IPS-18c (cell line): ENCODE measurements at regions not wholly inside any gene's neighbourhood (a gene's known extent, or its start where the extent isn't known, plus 50 kb on each side); places are given as distances from the start of the nearest gene placed in this dataset.

Experiments
- H3K4me3 ChIP-seq: 2 replicates; pipeline ENCODE4 v1.7.0; 2013; ENCODE audit warnings: low read depth, mild to moderate bottlenecking, low read length, moderate library complexity; ENCODE audit not compliant: insufficient read depth
- H3K9me3 ChIP-seq: one replicate; pipeline ENCODE4 v1.6.1; 2013; ENCODE audit warnings: mild to moderate bottlenecking, low read length, moderate library complexity; ENCODE audit not compliant: control insufficient read depth, insufficient read depth

- H3K4me3 ChIP-seq = no peak overlapping the region
- H3K9me3 ChIP-seq = peaks cover 7% of the 10 kb centered on the region
Measured at GRCh38 chr2:145957929-145958328, 1438.0 kb upstream of the ZEB2 start.

GRCh38 chr2:145939949-145940348 lies 1420.0 kb upstream of the ZEB2 start:
- Histone ChIP-seq H3K9me3 (no peaks in the 10 kb centered on the region), H3K4me3 (no peak overlapping the region)

GRCh38 chr2:145935016-145935415 lies 1415.1 kb upstream of the ZEB2 start:
- H3K4me3 ChIP-seq = no peak overlapping the region
- no peaks in the 10 kb centered on the region for H3K9me3 ChIP-seq

- Histone ChIP-seq H3K9me3 (no peaks in the 10 kb centered on the region), H3K4me3 (no peak overlapping the region)
Measured at GRCh38 chr2:145931781-145932395, 1412.0 kb upstream of the ZEB2 start.

DNA sequence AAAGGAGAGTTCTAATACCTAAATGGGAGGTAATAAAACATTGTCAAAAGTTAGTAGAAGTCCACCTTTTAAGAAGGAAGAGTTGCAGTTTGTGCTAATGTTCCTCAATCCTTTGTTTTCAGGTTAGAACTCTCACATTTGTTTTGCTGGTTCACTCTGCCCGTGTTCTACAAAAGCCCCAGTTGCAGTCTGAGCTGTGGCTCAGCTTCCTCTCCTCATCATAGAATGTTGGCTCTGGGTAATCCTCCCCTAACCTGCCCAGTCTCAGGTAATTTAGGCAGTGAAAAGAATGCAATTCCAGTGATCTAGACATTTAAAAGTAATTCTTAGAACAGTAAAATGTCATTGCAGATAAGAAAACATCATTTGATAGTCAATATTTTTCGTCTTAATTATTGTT lies 1410.4 kb upstream of the ZEB2 start:
- Histone ChIP-seq H3K4me3 (no peak overlapping the region), H3K9me3 (no peaks in the 10 kb centered on the region)

- no peak overlapping the region for H3K4me3 ChIP-seq
- no peaks in the 10 kb centered on the region for H3K9me3 ChIP-seq
Measured at GRCh38 chr2:145927131-145927950, 1407.4 kb upstream of the ZEB2 start.

DNA sequence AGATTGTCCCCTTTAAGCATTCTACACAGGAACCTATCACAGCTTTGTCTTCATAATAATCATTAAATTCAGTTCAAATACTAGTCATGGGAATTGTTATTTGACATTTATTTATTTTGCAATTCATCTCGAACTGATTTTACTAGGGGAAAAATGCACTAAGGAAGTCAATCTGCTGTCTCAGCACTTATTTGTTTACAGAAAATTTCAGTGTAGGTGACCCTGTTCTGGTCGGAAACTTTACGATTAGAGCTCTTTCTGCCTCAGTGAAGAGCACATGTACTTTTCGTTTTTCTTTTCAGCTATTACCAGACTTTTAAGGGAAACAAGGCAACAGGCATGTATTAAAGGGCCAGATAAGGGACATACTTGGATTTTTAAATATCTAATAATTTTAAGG lies 1405.7 kb upstream of the ZEB2 start:
- H3K9me3 ChIP-seq = no peaks in the 10 kb centered on the region
- H3K4me3 ChIP-seq = no peak overlapping the region

- no peak overlapping the region for H3K4me3 ChIP-seq
- H3K9me3 ChIP-seq = no peaks in the 10 kb centered on the region
Measured at GRCh38 chr2:145919477-145919876, 1399.6 kb upstream of the ZEB2 start.

DNA sequence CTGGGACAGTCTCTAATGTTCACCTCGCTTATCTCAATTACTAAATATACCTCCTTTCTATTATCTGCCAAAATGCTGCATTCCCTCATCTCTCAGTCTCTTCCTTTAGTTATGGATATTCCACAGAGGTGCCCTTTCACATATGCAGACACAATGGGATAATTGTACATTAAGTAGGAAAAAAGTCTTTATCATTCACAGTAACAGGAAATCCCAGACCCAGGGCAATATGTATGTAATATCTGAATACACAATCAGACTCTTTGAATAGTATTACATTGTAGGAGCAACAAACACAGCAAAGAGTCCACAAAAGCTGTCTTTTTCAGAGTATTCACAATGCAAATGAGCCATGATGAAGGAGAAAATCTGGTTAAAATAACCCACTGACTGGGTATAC lies 1399.0 kb upstream of the ZEB2 start:
- no peak overlapping the region for H3K4me3 ChIP-seq

GRCh38 chr2:145916799-145917198 lies 1396.9 kb upstream of the ZEB2 start:
- H3K4me3 ChIP-seq = no peak overlapping the region
- H3K9me3 ChIP-seq = no peaks in the 10 kb centered on the region

More for the DNA sequence above, 1399.0 kb upstream of the ZEB2 start:
- no peaks in the 10 kb centered on the region for H3K9me3 ChIP-seq

- Histone ChIP-seq H3K9me3 (no peaks in the 10 kb centered on the region), H3K4me3 (no peak overlapping the region)
Measured at GRCh38 chr2:145914716-145915115, 1394.8 kb upstream of the ZEB2 start.

DNA sequence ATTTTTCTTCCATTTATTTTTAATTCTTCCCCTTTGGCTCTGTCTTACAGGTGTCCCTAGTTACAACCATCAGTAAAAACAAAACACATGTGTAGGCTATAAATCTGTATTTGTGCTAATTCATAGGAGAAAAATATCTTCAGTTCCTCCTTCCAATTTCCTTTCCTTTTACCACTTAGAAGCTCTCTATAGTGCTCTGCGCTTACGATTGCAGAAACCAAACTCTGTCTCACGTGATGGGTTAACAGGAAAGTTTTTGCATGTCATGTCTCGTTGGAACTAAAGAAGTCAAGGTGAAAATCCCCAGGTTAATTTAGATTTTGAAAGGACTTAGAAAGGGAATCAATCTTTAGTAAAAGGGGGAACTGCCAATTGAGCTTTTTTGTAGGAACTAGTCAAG lies 1390.5 kb upstream of the ZEB2 start:
- Histone ChIP-seq H3K4me3 (no peak overlapping the region), H3K9me3 (no peaks in the 10 kb centered on the region)

DNA sequence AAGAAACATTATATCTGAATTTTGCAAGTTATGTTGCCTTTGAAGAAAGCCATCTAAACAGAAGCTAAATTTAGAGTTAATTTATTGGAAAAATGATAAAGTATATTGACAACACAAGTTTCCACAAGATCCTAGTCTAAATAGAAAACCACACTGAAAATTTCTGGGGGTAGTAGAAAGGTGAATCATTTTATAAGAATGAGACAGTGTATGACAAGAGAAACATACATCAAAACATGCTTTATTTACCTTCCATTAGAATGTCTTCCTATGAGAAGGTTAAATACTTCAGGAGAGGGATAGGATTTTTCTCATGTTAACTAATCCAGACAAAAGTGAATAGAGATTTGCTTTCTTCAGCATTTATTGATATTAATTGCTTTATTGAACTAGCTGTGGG lies 1389.8 kb upstream of the ZEB2 start:
- H3K9me3 ChIP-seq = no peaks in the 10 kb centered on the region
- H3K4me3 ChIP-seq = no peak overlapping the region

DNA sequence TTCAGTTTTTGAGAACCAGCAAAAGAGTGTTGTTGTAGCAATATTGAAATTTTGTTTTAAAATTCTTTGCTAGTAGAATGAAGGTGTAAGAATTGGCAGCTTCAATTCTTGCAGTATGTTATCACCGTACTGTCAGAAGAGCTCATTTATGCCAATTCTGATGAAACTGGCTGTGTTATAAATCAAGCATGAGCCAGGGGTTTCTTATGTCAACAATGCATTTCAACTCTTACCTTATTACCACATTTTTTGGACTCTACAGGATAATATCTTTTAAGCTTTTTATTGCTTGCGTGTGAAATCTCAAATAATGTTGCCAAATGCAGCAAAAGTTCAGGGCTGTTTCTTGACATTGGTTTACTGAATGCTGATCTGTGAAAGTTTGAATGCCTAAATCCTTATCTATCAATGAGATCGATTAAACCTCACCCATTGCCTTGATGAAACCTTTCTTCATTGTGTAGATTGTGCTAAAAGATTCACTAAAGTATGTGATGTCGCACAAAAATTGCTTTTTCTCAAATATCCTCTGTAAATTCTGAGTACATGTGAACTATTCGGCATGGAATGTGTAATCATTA lies 1389.3 kb upstream of the ZEB2 start:
- Histone ChIP-seq H3K4me3 (no peak overlapping the region), H3K9me3 (no peaks in the 10 kb centered on the region)

GRCh38 chr2:145906354-145906753 lies 1386.4 kb upstream of the ZEB2 start:
- peaks cover 3% of the 10 kb centered on the region for H3K9me3 ChIP-seq
- no peak overlapping the region for H3K4me3 ChIP-seq

GRCh38 chr2:145905371-145905770 lies 1385.5 kb upstream of the ZEB2 start:
- H3K9me3 ChIP-seq = peaks cover 3% of the 10 kb centered on the region
- H3K4me3 ChIP-seq = no peak overlapping the region

DNA sequence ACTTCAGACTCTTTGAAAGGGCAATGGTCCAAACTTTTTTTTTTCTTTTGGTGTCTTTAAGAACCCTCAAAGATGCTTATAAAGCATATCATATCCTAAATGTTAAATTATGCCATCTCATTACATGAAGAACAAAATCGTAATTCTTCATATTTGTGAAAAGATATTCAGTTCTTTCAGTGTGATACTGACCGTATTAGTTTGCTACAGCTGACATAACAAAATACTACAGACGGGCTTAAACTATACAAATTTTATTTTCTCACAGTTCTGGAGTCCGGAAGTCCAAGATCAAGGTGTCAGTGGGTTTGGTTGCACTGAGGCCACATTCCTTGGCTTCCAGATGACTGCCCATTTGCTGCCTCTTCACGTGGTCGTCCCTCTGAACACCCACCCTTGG lies 1377.2 kb upstream of the ZEB2 start:
- Histone ChIP-seq H3K4me3 (no peak overlapping the region), H3K9me3 (peaks cover 3% of the 10 kb centered on the region)

GRCh38 chr2:145887915-145888314 lies 1368.0 kb upstream of the ZEB2 start:
- peaks cover 6% of the 10 kb centered on the region for H3K9me3 ChIP-seq
- no peak overlapping the region for H3K4me3 ChIP-seq
